ENCODE measurements at regions not wholly inside any gene's neighbourhood (a gene's known extent, or its start where the extent isn't known, plus 50 kb on each side); places are given as distances from the start of the nearest gene placed in this dataset.

GRCh38 chr1:3981261-3981660, 81.2 kb upstream of the C1orf174 start:
- DNase-seq (ENCODE audit: low read depth): no peak
- no peak for TF ChIP-seq CTCF (IDR thresholded peaks at IDR 0.05; ENCODE audit: insufficient read depth, low read depth, low read length, missing control alignments)
- H3K4me3 ChIP-seq (ENCODE audit: low read depth, low read length): no peak overlapping the region

DNA sequence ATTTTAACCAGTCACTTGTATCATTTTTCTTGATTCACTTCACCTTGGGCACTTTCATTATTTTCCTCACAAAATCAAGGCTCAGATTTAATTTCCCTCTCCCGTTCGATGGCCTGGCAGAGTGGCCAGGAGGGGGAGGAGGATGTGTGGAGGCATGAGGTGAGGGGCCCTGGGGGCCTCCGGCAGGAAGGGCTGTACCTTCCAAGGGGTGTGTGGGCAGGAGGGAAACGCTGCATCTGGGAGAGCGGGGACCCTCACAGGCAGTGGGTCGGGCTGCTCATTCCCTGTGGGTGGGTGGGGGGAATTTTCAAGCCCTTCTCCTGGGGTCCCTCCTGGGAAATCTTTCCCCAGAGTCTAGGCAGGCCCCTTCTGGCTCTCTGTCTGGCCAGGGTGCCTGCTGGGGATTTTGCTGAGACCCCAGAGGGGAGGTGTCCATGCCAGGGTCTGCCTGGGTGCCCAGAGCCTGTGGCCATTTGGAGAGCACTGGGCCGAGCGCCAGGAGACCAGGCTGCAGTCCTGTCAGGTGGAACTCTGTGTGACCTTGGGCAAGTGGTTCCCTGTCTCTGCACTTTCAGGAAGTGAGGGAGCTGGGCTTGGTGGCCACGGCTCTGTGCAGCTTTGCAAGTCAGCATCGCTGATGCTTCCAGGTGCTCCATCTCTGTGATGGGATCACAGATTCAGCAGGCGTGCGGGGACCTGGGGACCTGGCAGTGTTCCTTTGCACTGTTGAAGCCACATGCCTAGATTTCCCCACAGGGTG, 81.9 kb upstream of the C1orf174 start:
- DNase-seq (ENCODE audit: low read depth): no peak
- H3K4me3 ChIP-seq (ENCODE audit: low read depth, low read length): no peak overlapping the region
- TF ChIP-seq CTCF (IDR thresholded peaks at IDR 0.05; ENCODE audit: insufficient read depth, low read depth, low read length, missing control alignments): no peak

GRCh38 chr1:3983181-3983580, 83.1 kb upstream of the C1orf174 start:
- DNase-seq (ENCODE audit: low read depth): no peak

GRCh38 chr1:3984586-3984985, 84.5 kb upstream of the C1orf174 start:
- no peak overlapping the region for H3K4me3 ChIP-seq (ENCODE audit: low read depth, low read length)
- DNase-seq (ENCODE audit: low read depth): no peak
- no peak for TF ChIP-seq CTCF (IDR thresholded peaks at IDR 0.05; ENCODE audit: insufficient read depth, low read depth, low read length, missing control alignments)

More at GRCh38 chr1:3983181-3983580, 83.1 kb upstream of the C1orf174 start:
- no peak overlapping the region for H3K4me3 ChIP-seq (ENCODE audit: low read depth, low read length)
- TF ChIP-seq CTCF (IDR thresholded peaks at IDR 0.05; ENCODE audit: insufficient read depth, low read depth, low read length, missing control alignments): no peak

DNA sequence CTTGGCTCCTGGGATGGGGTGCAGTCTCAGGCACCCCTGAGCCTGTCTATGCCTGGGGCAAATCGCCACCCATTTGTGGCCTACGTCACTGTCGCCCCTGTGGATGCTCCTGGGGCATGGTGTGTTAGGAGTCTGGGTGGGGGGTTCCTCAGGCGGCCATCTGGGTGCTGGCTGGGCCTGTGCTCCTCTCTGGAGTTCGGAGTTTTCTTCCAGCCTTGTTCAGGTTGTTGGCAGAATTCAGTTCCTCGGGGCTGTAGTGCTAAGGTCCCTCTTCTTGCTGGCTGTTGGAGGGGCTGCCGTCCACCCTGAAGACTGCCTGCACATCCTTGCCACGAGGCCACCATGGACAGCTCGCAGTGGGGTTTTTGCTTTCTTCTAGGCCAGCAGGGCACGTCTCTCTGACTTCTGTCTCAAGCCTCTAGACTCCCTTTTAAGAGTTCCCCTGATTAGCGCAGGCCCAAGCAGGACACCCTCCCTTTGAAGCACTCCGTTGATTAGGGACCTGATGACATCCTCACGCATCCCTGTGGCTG, 86.7 kb upstream of the C1orf174 start:
- no peak overlapping the region for H3K4me3 ChIP-seq (ENCODE audit: low read depth, low read length)
- no peak for DNase-seq (ENCODE audit: low read depth)
- TF ChIP-seq CTCF (IDR thresholded peaks at IDR 0.05; ENCODE audit: insufficient read depth, low read depth, low read length, missing control alignments): no peak

DNA sequence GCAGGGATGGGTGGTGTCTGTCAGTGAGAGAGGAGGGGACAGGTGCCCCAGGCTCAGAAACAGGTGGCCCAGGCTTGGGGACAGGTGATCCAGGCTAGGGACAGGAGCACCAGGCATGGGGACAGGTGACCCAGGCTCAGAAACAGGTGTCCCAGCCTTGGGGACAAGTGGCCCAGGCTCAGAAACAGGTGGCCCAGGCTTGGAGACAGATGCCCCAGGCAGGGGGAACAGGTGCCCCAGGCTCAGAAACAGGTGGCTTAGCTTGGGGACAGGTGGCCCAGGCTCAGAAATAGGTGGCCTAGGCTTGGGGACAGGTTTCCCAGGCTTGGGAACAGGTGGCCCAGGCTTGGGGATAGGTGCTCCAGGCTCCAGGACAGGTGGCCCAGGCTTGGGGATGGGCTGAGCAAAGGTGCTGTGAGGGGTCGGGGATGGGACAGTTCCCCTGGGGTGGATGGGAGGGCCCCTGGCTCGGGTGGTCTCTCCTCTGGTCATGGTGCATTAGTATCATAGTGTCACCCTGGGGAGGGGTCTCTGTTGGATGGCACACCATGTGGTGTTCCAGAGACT, 87.7 kb upstream of the C1orf174 start:
- TF ChIP-seq CTCF (IDR thresholded peaks at IDR 0.05; ENCODE audit: insufficient read depth, low read depth, low read length, missing control alignments): no peak
- no peak for DNase-seq (ENCODE audit: low read depth)

More for the DNA sequence above, 87.7 kb upstream of the C1orf174 start:
- H3K4me3 ChIP-seq (ENCODE audit: low read depth, low read length): no peak overlapping the region

Data from GM12865 (cell line).